T-cell (primary cell): ENCODE measurements at regions not wholly inside any gene's neighbourhood (a gene's known extent, or its start where the extent isn't known, plus 50 kb on each side); places are given as distances from the start of the nearest gene placed in this dataset.

Experiments
- ATAC-seq, 4 experiments: fragments of 200-7000 bp in 3 of 4; fragments of 150-1000 bp in 1 of 4; cut with Tn5 transposase; replicated peaks in 1 of 4; 1 replicate in 3 of 4; 2 replicates in 1 of 4; pipeline ENCODE4 v1.10.0; 2021; ENCODE audit warnings: moderate library complexity in 3 of 4, mild to moderate bottlenecking in 2 of 4, moderate number of reproducible peaks in 1 of 4
- CTCF ChIA-PET, 2 donors: fragments of 300-600 bp; sonication (Branson Sonifier 250); formaldehyde crosslinking; loops; one replicate each; lab custom pipeline; 2022; ENCODE audit warnings: antibody characterized with exemption in 2 of 2; lab: Charles Lee
- POLR2A ChIA-PET, 2 donors: fragments of 300-600 bp; sonication (Branson Sonifier 250); formaldehyde crosslinking; loops; one replicate each; lab custom pipeline; 2022; ENCODE audit warnings: antibody characterized with exemption in 2 of 2; lab: Charles Lee
- DNase-seq, 35 experiments: peaks; one replicate each; pipeline versions ENCODE4 v3.0.0 to v3.0.0-alpha.2; 2013 to 2023
- H3K27ac ChIP-seq: one replicate; pipeline ENCODE4 v1.5.1; 2013; ENCODE audit warnings: low read length
- H3K27me3 ChIP-seq, 2 experiments: replicated peaks in 1 of 2; 1 replicate in 1 of 2; 2 replicates in 1 of 2; pipeline versions ENCODE4 v1.6.1 to v1.7.0; 2013; ENCODE audit warnings: low read length in 1 of 2, mixed read lengths in 1 of 2; ENCODE audit not compliant: control insufficient read depth in 2 of 2, insufficient read depth in 2 of 2; ENCODE audit errors: extremely low read depth in 1 of 2
- H3K36me3 ChIP-seq, 2 donors: 1 replicate in 1 of 2; 2 replicates in 1 of 2; pipeline versions ENCODE4 v1.6.1 to v1.7.0; 2013; ENCODE audit warnings: low read length in 1 of 2; ENCODE audit not compliant: control insufficient read depth in 2 of 2, insufficient read depth in 1 of 2; ENCODE audit errors: extremely low read depth in 1 of 2
- H3K4me1 ChIP-seq, 2 experiments: 1 replicate in 1 of 2; 2 replicates in 1 of 2; pipeline versions ENCODE4 v1.6.1 to v1.7.0; 2013; ENCODE audit warnings: low read length in 2 of 2, mixed read lengths in 1 of 2; ENCODE audit not compliant: insufficient read depth in 2 of 2, control insufficient read depth in 1 of 2; ENCODE audit errors: extremely low read depth in 1 of 2
- H3K4me3 ChIP-seq, 2 donors: 1 replicate in 1 of 2; 2 replicates in 1 of 2; pipeline versions ENCODE4 v1.5.1 to v1.7.0; 2013; ENCODE audit warnings: mild to moderate bottlenecking in 2 of 2, low read length in 1 of 2, moderate library complexity in 1 of 2; ENCODE audit not compliant: control insufficient read depth in 1 of 2; ENCODE audit errors: extremely low read depth in 1 of 2
- H3K9me3 ChIP-seq: 2 replicates; pipeline ENCODE4 v1.7.0; 2013
- H3K27ac Mint-ChIP-seq, 2 donors: one replicate each; pipeline ENCODE4 v1.8.0; 2020 to 2021; ENCODE audit warnings: mild to moderate bottlenecking in 2 of 2, mixed read lengths in 2 of 2
- H3K27me3 Mint-ChIP-seq, 2 donors: one replicate each; pipeline ENCODE4 v1.8.0; 2021 to 2022; ENCODE audit warnings: mixed read lengths in 2 of 2
- H3K36me3 Mint-ChIP-seq: one replicate; pipeline ENCODE4 v1.8.0; 2021; ENCODE audit warnings: mixed read lengths
- H3K4me1 Mint-ChIP-seq, 3 donors: one replicate each; pipeline ENCODE4 v1.8.0; 2020 to 2022; ENCODE audit warnings: mixed read lengths in 3 of 3, mild to moderate bottlenecking in 1 of 3
- H3K4me3 Mint-ChIP-seq, 3 donors: one replicate each; pipeline ENCODE4 v1.8.0; 2020 to 2022; ENCODE audit warnings: mild to moderate bottlenecking in 3 of 3, mixed read lengths in 3 of 3, moderate library complexity in 3 of 3
- H3K9me3 Mint-ChIP-seq, 3 donors: one replicate each; pipeline ENCODE4 v1.8.0; 2020 to 2022; ENCODE audit warnings: mixed read lengths in 3 of 3
- WGBS: methylation state at CpG from one replicate; pipeline ENCODE4 v1.1.5; 2013; ENCODE audit warnings: missing lambda C conversion rate; ENCODE audit not compliant: insufficient coverage; 5-methylcytosine and 5-hydroxymethylcytosine counted together

GRCh38 chr1:229087339-229087738 lies 183.6 kb upstream of the RAB4A start:
- POLR2A ChIA-PET = no interaction called here
- CTCF ChIA-PET = no interaction called here
- H3K4me1 ChIP-seq = peaks cover 1 to 2% of the 10 kb centered on the region in 2 experiments
- 100% methylated on average over 1 of the region's 5 CpGs for WGBS
- no peak overlapping the region for H3K4me3 Mint-ChIP-seq
- H3K4me1 Mint-ChIP-seq = peaks cover 0 to 2% (median 0%) of the 10 kb centered on the region in 3 donors
- H3K27ac Mint-ChIP-seq = no peak overlapping the region
- no peaks in the 10 kb centered on the region for H3K9me3 ChIP-seq
- no peak overlapping the region for H3K27ac ChIP-seq
- H3K4me3 ChIP-seq = no peak overlapping the region
- peaks cover 0 to 20% of the 10 kb centered on the region in 2 experiments for H3K27me3 ChIP-seq
- peaks cover 10% of the 10 kb centered on the region for H3K36me3 Mint-ChIP-seq
- H3K9me3 Mint-ChIP-seq = peaks cover 10 to 17% (median 11%) of the 10 kb centered on the region in 3 donors
- no peak for ATAC-seq
- DNase-seq = no peak
- peaks cover 4 to 5% of the 10 kb centered on the region in 2 donors for H3K27me3 Mint-ChIP-seq
- no peaks in the 10 kb centered on the region for H3K36me3 ChIP-seq

- Histone ChIP-seq H3K27me3 (peaks cover 0 to 20% of the 10 kb centered on the region in 2 experiments), H3K4me1 (peaks cover 5 to 7% of the 10 kb centered on the region in 2 experiments), H3K9me3 (no peaks in the 10 kb centered on the region), H3K4me3 (no peak overlapping the region), H3K27ac (no peak overlapping the region), H3K36me3 (no peaks in the 10 kb centered on the region)
- H3K27ac Mint-ChIP-seq = no peak overlapping the region
- no peak overlapping the region for H3K4me3 Mint-ChIP-seq
- peaks cover 5% of the 10 kb centered on the region for H3K36me3 Mint-ChIP-seq
- peaks cover 4 to 12% (median 8%) of the 10 kb centered on the region in 3 donors for H3K9me3 Mint-ChIP-seq
- ATAC-seq (no peak), DNase-seq (no peak)
- H3K4me1 Mint-ChIP-seq = peaks cover 4 to 7% (median 5%) of the 10 kb centered on the region in 3 donors
- POLR2A ChIA-PET = no interaction called here
- 87% methylated on average over 11 of the region's 14 CpGs for WGBS
- peaks cover 4 to 5% of the 10 kb centered on the region in 2 donors for H3K27me3 Mint-ChIP-seq
- CTCF ChIA-PET = no interaction called here
These were observed 183.0 kb upstream of the RAB4A start for GRCh38 chr1:229087906-229088305.

GRCh38 chr1:229088711-229089110 lies 182.2 kb upstream of the RAB4A start:
- Mint-ChIP-seq H3K36me3 (no peaks in the 10 kb centered on the region), H3K4me3 (no peak overlapping the region), H3K4me1 (peaks cover 9 to 12% (median 9%) of the 10 kb centered on the region in 3 donors), H3K27ac (no peak overlapping the region), H3K27me3 (peaks cover 4 to 5% of the 10 kb centered on the region in 2 donors), H3K9me3 (peaks cover 0 to 4% (median under 1%) of the 10 kb centered on the region in 3 donors)
- WGBS = 100% methylated on average over 2 of the region's 4 CpGs
- ATAC-seq = no peak
- CTCF ChIA-PET = no interaction called here
- DNase-seq = no peak
- no peak overlapping the region for H3K4me3 ChIP-seq
- H3K27ac ChIP-seq = no peak overlapping the region
- H3K4me1 ChIP-seq = peaks cover 5 to 11% of the 10 kb centered on the region in 2 experiments
- no peaks in the 10 kb centered on the region for H3K36me3 ChIP-seq
- POLR2A ChIA-PET = no interaction called here
- H3K9me3 ChIP-seq = no peaks in the 10 kb centered on the region
- peaks cover 0 to 20% of the 10 kb centered on the region in 2 experiments for H3K27me3 ChIP-seq

GRCh38 chr1:229089586-229090208 lies 181.2 kb upstream of the RAB4A start:
- ChIA-PET POLR2A (no interaction called here), CTCF (no interaction called here)
- H3K36me3 Mint-ChIP-seq = no peaks in the 10 kb centered on the region
- ATAC-seq (no peak), DNase-seq (no peak)
- H3K27me3 ChIP-seq = peaks cover 0 to 20% of the 10 kb centered on the region in 2 experiments
- no peaks in the 10 kb centered on the region for H3K9me3 Mint-ChIP-seq
- no peak overlapping the region for H3K4me3 Mint-ChIP-seq
- H3K4me1 ChIP-seq = peaks cover 5 to 11% of the 10 kb centered on the region in 2 experiments
- H3K9me3 ChIP-seq = no peaks in the 10 kb centered on the region
- 61% methylated on average over 3 of the region's 4 CpGs for WGBS
- no peak overlapping the region for H3K4me3 ChIP-seq
- H3K4me1 Mint-ChIP-seq = peaks cover 9 to 12% (median 9%) of the 10 kb centered on the region in 3 donors
- no peaks in the 10 kb centered on the region for H3K36me3 ChIP-seq
- peaks cover 4 to 5% of the 10 kb centered on the region in 2 donors for H3K27me3 Mint-ChIP-seq
- no peak overlapping the region for H3K27ac ChIP-seq
- H3K27ac Mint-ChIP-seq = no peak overlapping the region

- Histone ChIP-seq H3K4me1 (peaks cover 5 to 11% of the 10 kb centered on the region in 2 experiments), H3K36me3 (no peaks in the 10 kb centered on the region), H3K9me3 (no peaks in the 10 kb centered on the region), H3K4me3 (no peak overlapping the region), H3K27me3 (peaks cover 0 to 20% of the 10 kb centered on the region in 2 experiments), H3K27ac (no peak overlapping the region)
- POLR2A ChIA-PET = no interaction called here
- H3K27ac Mint-ChIP-seq = no peak overlapping the region
- WGBS = 89% methylated on average over 4 of the region's 7 CpGs
- peaks cover 4 to 5% of the 10 kb centered on the region in 2 donors for H3K27me3 Mint-ChIP-seq
- no peak overlapping the region for H3K4me3 Mint-ChIP-seq
- no peaks in the 10 kb centered on the region for H3K9me3 Mint-ChIP-seq
- DNase-seq (no peak), ATAC-seq (no peak)
- H3K36me3 Mint-ChIP-seq = no peaks in the 10 kb centered on the region
- peaks cover 9 to 12% (median 9%) of the 10 kb centered on the region in 3 donors for H3K4me1 Mint-ChIP-seq
- CTCF ChIA-PET = no interaction called here
These were observed 179.2 kb upstream of the RAB4A start for GRCh38 chr1:229091721-229092136.

- Mint-ChIP-seq H3K4me3 (peak overlapping the region in 1 of 3 donors; percentile 26), H3K27ac (no peak overlapping the region), H3K9me3 (no peaks in the 10 kb centered on the region), H3K4me1 (peaks cover 9 to 13% (median 9%) of the 10 kb centered on the region in 3 donors), H3K27me3 (peaks cover 4 to 5% of the 10 kb centered on the region in 2 donors), H3K36me3 (no peaks in the 10 kb centered on the region)
- Histone ChIP-seq H3K4me1 (peaks cover 5 to 11% of the 10 kb centered on the region in 2 experiments), H3K9me3 (no peaks in the 10 kb centered on the region), H3K4me3 (no peak overlapping the region), H3K36me3 (no peaks in the 10 kb centered on the region), H3K27me3 (peaks cover 0 to 15% of the 10 kb centered on the region in 2 experiments), H3K27ac (no peak overlapping the region)
- ChIA-PET CTCF (no interaction called here), POLR2A (interaction anchor here in 1 of 2 donors (0.6 kb wide), 1 partner anchor 1146 kb away, joined by 3 read pairs; no protein-coding TSS in a partner anchor)
- ATAC-seq (peak in 3 of 4 experiments; percentile 44 to 68 (median 56)), DNase-seq (peak in 3 of 35 experiments; percentile 3 to 15 (median 4))
- WGBS = 59% methylated on average over 5 of the region's 8 CpGs
These were observed 178.3 kb upstream of the RAB4A start for GRCh38 chr1:229092377-229093237.
